A549 (cell line): ENCODE measurements at regions not wholly inside any gene's neighbourhood (a gene's known extent, or its start where the extent isn't known, plus 50 kb on each side); places are given as distances from the start of the nearest gene placed in this dataset.
"Not testable (repeated sequence)": the region's sequence is repeated elsewhere in the genome, so short reads cannot be mapped to it uniquely, and the experiment has no call there.

Experiments used
- CHD2 ChIP-seq: fragments of 150-350 bp; IDR thresholded peaks from 2 replicates; pipeline ENCODE4 v1.6.1; 2014; ENCODE audit warnings: low read length; ENCODE audit not compliant: partially characterized antibody
- ESRRA ChIP-seq: fragments of 150-350 bp; IDR thresholded peaks from 2 replicates; pipeline ENCODE4 v1.6.1; 2014; ENCODE audit warnings: mild to moderate bottlenecking, low read length, borderline replicate concordance
- MAZ ChIP-seq: fragments of 150-350 bp; IDR thresholded peaks from 2 replicates; pipeline ENCODE4 v1.6.1; 2014; ENCODE audit warnings: antibody characterized with exemption, low read depth, low read length, borderline replicate concordance
- PBX3 ChIP-seq: IDR thresholded peaks from 2 replicates; pipeline ENCODE4 v1.6.1; 2012
- RAD21 ChIP-seq, 2 experiments: fragments of >200 bp in 1 of 2; sonication (Bioruptor Twin) in 1 of 2; formaldehyde crosslinking in 1 of 2; IDR thresholded peaks in 1 of 2; conservative IDR thresholded peaks in 1 of 2; 2 replicates in 1 of 2; 3 replicates in 1 of 2; pipeline ENCODE4 v1.6.1; 2012 to 2018; ENCODE audit warnings: inconsistent platforms in 1 of 2
- RFX5 ChIP-seq: fragments of 450-650 bp; IDR thresholded peaks from 2 replicates; pipeline ENCODE4 v1.7.1; 2014; ENCODE audit warnings: antibody characterized with exemption, mild to moderate bottlenecking, moderate library complexity
- SMC3 ChIP-seq: fragments of >200 bp; sonication (Bioruptor Twin); formaldehyde crosslinking; IDR thresholded peaks from 3 replicates; pipeline ENCODE4 v1.6.1; 2018; ENCODE audit warnings: inconsistent platforms
- TF ChIP-seq, protein P1 (sequence below): fragments of >200 bp; sonication (Bioruptor Twin); formaldehyde crosslinking; IDR thresholded peaks from 3 replicates; pipeline ENCODE4 v1.5.1; 2016

DNA sequence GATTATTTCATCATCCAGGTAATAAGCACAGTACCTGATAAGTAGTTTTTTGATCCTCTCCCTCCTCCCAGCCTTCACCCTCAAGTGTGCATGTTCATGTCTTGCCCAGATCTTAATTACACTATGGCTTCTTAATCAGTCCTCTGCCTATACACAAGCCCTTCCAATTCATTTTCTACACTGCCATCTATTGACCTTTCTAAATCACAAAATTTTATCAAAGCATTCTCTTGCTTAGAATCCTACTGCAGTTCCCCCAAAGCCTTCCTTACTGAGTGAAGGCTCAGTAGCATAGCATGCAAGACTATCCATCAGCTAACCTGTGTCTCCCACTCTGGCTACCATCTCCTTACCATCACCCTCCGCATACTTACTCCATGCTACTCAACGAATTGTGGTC is 51.3 kb downstream of the ASAH2 start:
- TF ChIP-seq, protein P1, sequence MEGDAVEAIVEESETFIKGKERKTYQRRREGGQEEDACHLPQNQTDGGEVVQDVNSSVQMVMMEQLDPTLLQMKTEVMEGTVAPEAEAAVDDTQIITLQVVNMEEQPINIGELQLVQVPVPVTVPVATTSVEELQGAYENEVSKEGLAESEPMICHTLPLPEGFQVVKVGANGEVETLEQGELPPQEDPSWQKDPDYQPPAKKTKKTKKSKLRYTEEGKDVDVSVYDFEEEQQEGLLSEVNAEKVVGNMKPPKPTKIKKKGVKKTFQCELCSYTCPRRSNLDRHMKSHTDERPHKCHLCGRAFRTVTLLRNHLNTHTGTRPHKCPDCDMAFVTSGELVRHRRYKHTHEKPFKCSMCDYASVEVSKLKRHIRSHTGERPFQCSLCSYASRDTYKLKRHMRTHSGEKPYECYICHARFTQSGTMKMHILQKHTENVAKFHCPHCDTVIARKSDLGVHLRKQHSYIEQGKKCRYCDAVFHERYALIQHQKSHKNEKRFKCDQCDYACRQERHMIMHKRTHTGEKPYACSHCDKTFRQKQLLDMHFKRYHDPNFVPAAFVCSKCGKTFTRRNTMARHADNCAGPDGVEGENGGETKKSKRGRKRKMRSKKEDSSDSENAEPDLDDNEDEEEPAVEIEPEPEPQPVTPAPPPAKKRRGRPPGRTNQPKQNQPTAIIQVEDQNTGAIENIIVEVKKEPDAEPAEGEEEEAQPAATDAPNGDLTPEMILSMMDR, result not testable (repeated sequence)
- not testable (repeated sequence) for TF ChIP-seq ESRRA; RFX5; PBX3; MAZ; SMC3; RAD21 (conservative IDR thresholded peaks at IDR 0.05 in 1 of 2, IDR thresholded peaks at IDR 0.05 in 1 of 2); CHD2
